Stomach (tissue), 4 donors: ENCODE measurements at regions not wholly inside any gene's neighbourhood (a gene's known extent, or its start where the extent isn't known, plus 50 kb on each side); places are given as distances from the start of the nearest gene placed in this dataset.

Source experiments
- EP300 ChIP-seq: sonication (generic); formaldehyde crosslinking; IDR thresholded peaks from one replicate; pipeline ENCODE4 v1.6.1; 2017; ENCODE audit warnings: antibody characterized with exemption
- POLR2A ChIP-seq, 4 donors: fragments of 450-650 bp; IDR thresholded peaks; one replicate each; pipeline ENCODE4 v1.6.1; 2016; ENCODE audit warnings: antibody characterized with exemption in 4 of 4, control low read depth in 2 of 4, mild to moderate bottlenecking in 1 of 4, moderate library complexity in 1 of 4
- POLR2AphosphoS5 ChIP-seq, 3 donors: sonication (generic); formaldehyde crosslinking; IDR thresholded peaks; one replicate each; pipeline ENCODE4 v1.6.1; 2016; ENCODE audit warnings: antibody characterized with exemption in 3 of 3
- TF ChIP-seq, protein P1 (sequence below), 7 experiments: fragments of 450-650 bp in 4 of 7; fragments of 200-600 bp in 3 of 7; sonication (generic) in 3 of 7; IDR thresholded peaks; one replicate each; pipeline ENCODE4 v1.5.1; 2016 to 2019; ENCODE audit warnings: antibody characterized with exemption in 7 of 7, control low read depth in 2 of 7, mild to moderate bottlenecking in 1 of 7

DNA sequence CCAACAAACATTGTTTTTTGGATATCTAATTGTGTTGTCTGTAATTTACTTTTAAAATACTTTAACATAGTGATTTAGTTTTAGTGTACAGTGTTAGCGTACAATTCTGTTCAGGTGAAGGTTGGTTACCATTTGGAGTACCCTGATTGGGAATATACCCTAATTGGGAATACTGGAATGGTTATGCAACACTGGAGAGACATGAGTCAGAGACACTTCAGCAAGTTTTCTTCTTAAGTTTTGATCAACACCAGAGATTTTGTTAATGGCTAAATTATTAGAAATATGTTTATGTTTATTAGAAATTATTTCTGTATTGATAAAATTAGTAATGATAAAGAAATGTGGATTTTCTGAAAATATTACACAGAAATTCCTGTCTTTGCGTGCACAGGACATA, 100.3 kb upstream of the NABP1 start:
- TF ChIP-seq, protein P1, sequence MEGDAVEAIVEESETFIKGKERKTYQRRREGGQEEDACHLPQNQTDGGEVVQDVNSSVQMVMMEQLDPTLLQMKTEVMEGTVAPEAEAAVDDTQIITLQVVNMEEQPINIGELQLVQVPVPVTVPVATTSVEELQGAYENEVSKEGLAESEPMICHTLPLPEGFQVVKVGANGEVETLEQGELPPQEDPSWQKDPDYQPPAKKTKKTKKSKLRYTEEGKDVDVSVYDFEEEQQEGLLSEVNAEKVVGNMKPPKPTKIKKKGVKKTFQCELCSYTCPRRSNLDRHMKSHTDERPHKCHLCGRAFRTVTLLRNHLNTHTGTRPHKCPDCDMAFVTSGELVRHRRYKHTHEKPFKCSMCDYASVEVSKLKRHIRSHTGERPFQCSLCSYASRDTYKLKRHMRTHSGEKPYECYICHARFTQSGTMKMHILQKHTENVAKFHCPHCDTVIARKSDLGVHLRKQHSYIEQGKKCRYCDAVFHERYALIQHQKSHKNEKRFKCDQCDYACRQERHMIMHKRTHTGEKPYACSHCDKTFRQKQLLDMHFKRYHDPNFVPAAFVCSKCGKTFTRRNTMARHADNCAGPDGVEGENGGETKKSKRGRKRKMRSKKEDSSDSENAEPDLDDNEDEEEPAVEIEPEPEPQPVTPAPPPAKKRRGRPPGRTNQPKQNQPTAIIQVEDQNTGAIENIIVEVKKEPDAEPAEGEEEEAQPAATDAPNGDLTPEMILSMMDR (IDR thresholded peaks at IDR 0.05), result no peak
- no peak for TF ChIP-seq EP300
- TF ChIP-seq POLR2A (IDR thresholded peaks at IDR 0.05), result no peak
- TF ChIP-seq POLR2AphosphoS5 (IDR thresholded peaks at IDR 0.05), result no peak
